ENCODE measurements at regions not wholly inside any gene's neighbourhood (a gene's known extent, or its start where the extent isn't known, plus 50 kb on each side); places are given as distances from the start of the nearest gene placed in this dataset.

DNA sequence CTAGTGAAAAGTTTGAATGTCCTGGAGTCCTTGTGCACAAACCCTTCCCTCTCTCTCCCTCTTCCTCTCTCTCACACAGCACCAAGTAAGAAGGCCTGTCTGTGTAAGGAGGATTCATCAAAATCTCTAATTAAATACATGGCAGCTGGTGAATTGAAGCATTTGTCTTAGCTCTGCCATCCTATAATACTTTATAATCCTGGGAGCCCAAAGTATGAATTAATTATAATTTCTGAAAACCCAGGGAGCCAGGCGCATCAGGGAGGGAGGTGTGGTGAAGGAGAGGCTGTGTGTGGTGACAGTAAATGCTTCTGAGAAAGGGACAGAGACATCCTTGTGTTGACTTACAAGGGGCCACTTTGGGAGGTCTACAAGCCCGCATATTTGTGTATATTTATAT is 691.4 kb upstream of the EEF2KMT start:
- TF ChIP-seq CTCF (conservative IDR thresholded peaks at IDR 0.05; ENCODE audit: low read depth in 2 of 2) = no peak
- no peak for TF ChIP-seq POLR2AphosphoS5 (IDR thresholded peaks at IDR 0.05; ENCODE audit: low read depth)
- TF ChIP-seq EZH2 (IDR thresholded peaks at IDR 0.05; ENCODE audit: low read depth, unreplicated experiment) = no peak
